BLaER1 treated with 17β-estradiol and CSF1 and Interleukin-3, amounts not matched to agents 10 nM and 100 nM (cell line): ENCODE measurements at regions not wholly inside any gene's neighbourhood (a gene's known extent, or its start where the extent isn't known, plus 50 kb on each side); places are given as distances from the start of the nearest gene placed in this dataset.
A peak's percentile ranks its signal among the peaks of the same experiment; 100 is the strongest.

Source experiments
- H3K27ac ChIP-seq, 11 experiments: shearing (Covaris generic); formaldehyde crosslinking; 2 replicates each; pipeline ENCODE4 v1.8.1; 2022
- H3K27me3 ChIP-seq, 11 experiments: shearing (Covaris generic); formaldehyde crosslinking; 2 replicates each; pipeline ENCODE4 v1.8.1; 2022
- H3K36me3 ChIP-seq, 11 experiments: shearing (Covaris generic); formaldehyde crosslinking; 2 replicates each; pipeline ENCODE4 v1.8.1; 2022
- H3K4me1 ChIP-seq, 10 experiments: shearing (Covaris generic); formaldehyde crosslinking; 2 replicates each; pipeline ENCODE4 v1.8.1; 2022
- H3K4me2 ChIP-seq, 11 experiments: shearing (Covaris generic); formaldehyde crosslinking; 2 replicates each; pipeline ENCODE4 v1.8.1; 2022
- H3K4me3 ChIP-seq, 10 experiments: shearing (Covaris generic); formaldehyde crosslinking; 2 replicates each; pipeline ENCODE4 v1.8.1; 2022
- H3K9ac ChIP-seq, 11 experiments: shearing (Covaris generic); formaldehyde crosslinking; 2 replicates each; pipeline ENCODE4 v1.8.1; 2022
- H3K9me3 ChIP-seq, 11 experiments: shearing (Covaris generic); formaldehyde crosslinking; replicated peaks in 1 of 11; 2 replicates each; pipeline ENCODE4 v1.8.1; 2022
- H4K20me1 ChIP-seq, 11 experiments: shearing (Covaris generic); formaldehyde crosslinking; 2 replicates each; pipeline ENCODE4 v1.8.1; 2022
- Cebpa-rat ChIP-seq, 11 experiments: shearing (Covaris generic); IDR thresholded peaks; 2 replicates each; pipeline ENCODE4 v1.8.1; 2022

- Histone ChIP-seq H4K20me1 (no peaks in the 10 kb centered on the region), H3K9ac (no peak overlapping the region), H3K27ac (no peak overlapping the region), H3K4me2 (no peak overlapping the region), H3K27me3 (no peaks in the 10 kb centered on the region), H3K36me3 (no peaks in the 10 kb centered on the region), H3K4me3 (no peak overlapping the region), H3K4me1 (peaks cover 10 to 21% (median 13%) of the 10 kb centered on the region in 10 experiments; a peak in 19 of 20 replicates), H3K9me3 (peaks cover 0 to 10% (median 6%) of the 10 kb centered on the region in 11 experiments; a peak in 9 of 22 replicates)
- no peak for TF ChIP-seq Cebpa-rat (IDR thresholded peaks at IDR 0.05)
These were observed 58.3 kb upstream of the NEUROD6 start for GRCh38 chr7:31398815-31399214.

GRCh38 chr7:31407178-31407676 lies 66.7 kb upstream of the NEUROD6 start:
- peaks cover 0 to 6% (median 4%) of the 10 kb centered on the region in 11 experiments; a peak in 9 of 22 replicates for H3K9me3 ChIP-seq
- H3K9ac ChIP-seq = no peak overlapping the region
- no peaks in the 10 kb centered on the region for H4K20me1 ChIP-seq
- no peaks in the 10 kb centered on the region for H3K36me3 ChIP-seq
- TF ChIP-seq Cebpa-rat (IDR thresholded peaks at IDR 0.05) = no peak
- H3K4me2 ChIP-seq = peak overlapping the region in 4 of 11 experiments; percentile 57 to 71 (median 64); a peak in 8 of 22 replicates
- H3K4me1 ChIP-seq = peaks cover 1 to 45% (median 7%) of the 10 kb centered on the region in 10 experiments; a peak in 16 of 20 replicates
- no peaks in the 10 kb centered on the region for H3K27me3 ChIP-seq
- no peak overlapping the region for H3K4me3 ChIP-seq
- H3K27ac ChIP-seq = peak overlapping the region in 2 of 11 experiments; percentile 57 to 66; a peak in 3 of 22 replicates

GRCh38 chr7:31408140-31408729 lies 67.7 kb upstream of the NEUROD6 start:
- Histone ChIP-seq H3K4me3 (no peak overlapping the region), H3K9ac (0 out of 22 replicates have a peak overlapping the region, but pooled peaks of 1 of the 11 experiments have one; percentile 38), H3K4me2 (peak overlapping the region in 4 of 11 experiments; percentile 57 to 71 (median 64); a peak in 8 of 22 replicates), H3K27ac (peak overlapping the region in 4 of 11 experiments; percentile 19 to 66 (median 39); a peak in 6 of 22 replicates), H3K36me3 (no peaks in the 10 kb centered on the region), H3K4me1 (peaks cover 0 to 35% (median 4%) of the 10 kb centered on the region in 10 experiments; a peak in 9 of 20 replicates), H3K27me3 (no peaks in the 10 kb centered on the region), H3K9me3 (no peaks in the 10 kb centered on the region), H4K20me1 (no peaks in the 10 kb centered on the region)
- no peak for TF ChIP-seq Cebpa-rat (IDR thresholded peaks at IDR 0.05)

- Histone ChIP-seq H3K27ac (no peak overlapping the region), H3K9ac (no peak overlapping the region), H3K9me3 (no peaks in the 10 kb centered on the region), H4K20me1 (no peaks in the 10 kb centered on the region), H3K36me3 (no peaks in the 10 kb centered on the region), H3K4me1 (peaks cover 0 to 44% (median 4%) of the 10 kb centered on the region in 10 experiments; a peak in 9 of 20 replicates), H3K27me3 (no peaks in the 10 kb centered on the region), H3K4me3 (no peak overlapping the region), H3K4me2 (no peak overlapping the region)
- no peak for TF ChIP-seq Cebpa-rat (IDR thresholded peaks at IDR 0.05)
These were observed 69.7 kb upstream of the NEUROD6 start for GRCh38 chr7:31410265-31410664.

- no peak overlapping the region for H3K27ac ChIP-seq
- TF ChIP-seq Cebpa-rat (IDR thresholded peaks at IDR 0.05) = no peak
- H3K4me1 ChIP-seq = peaks cover 0 to 44% (median 4%) of the 10 kb centered on the region in 10 experiments; a peak in 9 of 20 replicates
- no peaks in the 10 kb centered on the region for H3K27me3 ChIP-seq
- H4K20me1 ChIP-seq = no peaks in the 10 kb centered on the region
- no peaks in the 10 kb centered on the region for H3K36me3 ChIP-seq
- H3K9ac ChIP-seq = no peak overlapping the region
- H3K4me3 ChIP-seq = no peak overlapping the region
- no peaks in the 10 kb centered on the region for H3K9me3 ChIP-seq
- H3K4me2 ChIP-seq = no peak overlapping the region
These were observed 70.9 kb upstream of the NEUROD6 start for GRCh38 chr7:31411416-31411815.

GRCh38 chr7:31413766-31414165 lies 73.2 kb upstream of the NEUROD6 start:
- H3K27me3 ChIP-seq = no peaks in the 10 kb centered on the region
- no peak for TF ChIP-seq Cebpa-rat (IDR thresholded peaks at IDR 0.05)
- no peaks in the 10 kb centered on the region for H4K20me1 ChIP-seq
- H3K36me3 ChIP-seq = no peaks in the 10 kb centered on the region
- peak overlapping the region in 2 of 11 experiments; percentile 1 to 27; a peak in 2 of 22 replicates for H3K4me2 ChIP-seq
- H3K9ac ChIP-seq = no peak overlapping the region
- H3K4me1 ChIP-seq = peaks cover 0 to 22% (median 0%) of the 10 kb centered on the region in 10 experiments; a peak in 6 of 20 replicates
- no peak overlapping the region for H3K4me3 ChIP-seq
- no peak overlapping the region for H3K27ac ChIP-seq
- H3K9me3 ChIP-seq = no peaks in the 10 kb centered on the region

GRCh38 chr7:31416381-31416870 lies 75.9 kb upstream of the NEUROD6 start:
- no peak overlapping the region for H3K4me3 ChIP-seq
- H3K36me3 ChIP-seq = no peaks in the 10 kb centered on the region
- H4K20me1 ChIP-seq = no peaks in the 10 kb centered on the region
- no peak overlapping the region for H3K27ac ChIP-seq
- H3K4me1 ChIP-seq = peaks cover 0 to 11% (median 0%) of the 10 kb centered on the region in 10 experiments; a peak in 2 of 20 replicates
- TF ChIP-seq Cebpa-rat (IDR thresholded peaks at IDR 0.05) = no peak
- no peaks in the 10 kb centered on the region for H3K9me3 ChIP-seq
- H3K27me3 ChIP-seq = no peaks in the 10 kb centered on the region
- H3K9ac ChIP-seq = no peak overlapping the region
- H3K4me2 ChIP-seq = no peak overlapping the region

GRCh38 chr7:31418928-31419327 lies 78.4 kb upstream of the NEUROD6 start:
- TF ChIP-seq Cebpa-rat (IDR thresholded peaks at IDR 0.05) = no peak

GRCh38 chr7:31419505-31420055 lies 79.1 kb upstream of the NEUROD6 start:
- Histone ChIP-seq H3K27me3 (no peaks in the 10 kb centered on the region), H4K20me1 (no peaks in the 10 kb centered on the region), H3K4me3 (no peak overlapping the region), H3K36me3 (no peaks in the 10 kb centered on the region), H3K27ac (no peak overlapping the region), H3K9me3 (no peaks in the 10 kb centered on the region), H3K4me1 (peaks cover 0 to 8% (median 0%) of the 10 kb centered on the region in 10 experiments; a peak in 7 of 20 replicates), H3K4me2 (no peak overlapping the region), H3K9ac (no peak overlapping the region)
- no peak for TF ChIP-seq Cebpa-rat (IDR thresholded peaks at IDR 0.05)

More at GRCh38 chr7:31418928-31419327, 78.4 kb upstream of the NEUROD6 start:
- Histone ChIP-seq H3K27ac (no peak overlapping the region), H4K20me1 (no peaks in the 10 kb centered on the region), H3K4me3 (no peak overlapping the region), H3K9ac (no peak overlapping the region), H3K9me3 (no peaks in the 10 kb centered on the region), H3K4me1 (peaks cover 0 to 8% (median 2%) of the 10 kb centered on the region in 10 experiments; a peak in 9 of 20 replicates), H3K4me2 (no peak overlapping the region), H3K27me3 (no peaks in the 10 kb centered on the region), H3K36me3 (no peaks in the 10 kb centered on the region)
